WERI-Rb-1 (cell line): ENCODE measurements at regions not wholly inside any gene's neighbourhood (a gene's known extent, or its start where the extent isn't known, plus 50 kb on each side); places are given as distances from the start of the nearest gene placed in this dataset.

Source experiments
- DNase-seq: peaks from one replicate; pipeline ENCODE4 v3.0.0-alpha.2; 2020
- H3K27ac ChIP-seq: fragments of 250-450 bp; sonication (Bioruptor Pico); 2 replicates; pipeline ENCODE4 v1.5.1; 2020; ENCODE audit warnings: mild to moderate bottlenecking, moderate library complexity
- H3K27me3 ChIP-seq: fragments of 250-450 bp; sonication (Bioruptor Pico); 2 replicates; pipeline ENCODE4 v1.5.1; 2021; ENCODE audit warnings: mild to moderate bottlenecking, low read depth, moderate library complexity; ENCODE audit not compliant: insufficient read depth, severe bottlenecking
- H3K36me3 ChIP-seq: fragments of 250-450 bp; sonication (Bioruptor Pico); 2 replicates; pipeline ENCODE4 v1.5.1; 2020; ENCODE audit warnings: mild to moderate bottlenecking, moderate library complexity
- H3K4me3 ChIP-seq: 2 replicates; pipeline ENCODE4 v1.5.1; 2011; ENCODE audit warnings: low read depth, mild to moderate bottlenecking, control low read depth, low read length
- H3K9me3 ChIP-seq: fragments of 250-450 bp; sonication (Bioruptor Pico); 2 replicates; pipeline ENCODE4 v1.5.1; 2021; ENCODE audit warnings: mild to moderate bottlenecking, moderate library complexity; ENCODE audit not compliant: severe bottlenecking
- TF ChIP-seq, protein P1 (sequence below): IDR thresholded peaks from 2 replicates; pipeline ENCODE4 v1.5.1; 2011; ENCODE audit warnings: low read depth, mild to moderate bottlenecking, control low read depth, inconsistent platforms, low read length

DNA sequence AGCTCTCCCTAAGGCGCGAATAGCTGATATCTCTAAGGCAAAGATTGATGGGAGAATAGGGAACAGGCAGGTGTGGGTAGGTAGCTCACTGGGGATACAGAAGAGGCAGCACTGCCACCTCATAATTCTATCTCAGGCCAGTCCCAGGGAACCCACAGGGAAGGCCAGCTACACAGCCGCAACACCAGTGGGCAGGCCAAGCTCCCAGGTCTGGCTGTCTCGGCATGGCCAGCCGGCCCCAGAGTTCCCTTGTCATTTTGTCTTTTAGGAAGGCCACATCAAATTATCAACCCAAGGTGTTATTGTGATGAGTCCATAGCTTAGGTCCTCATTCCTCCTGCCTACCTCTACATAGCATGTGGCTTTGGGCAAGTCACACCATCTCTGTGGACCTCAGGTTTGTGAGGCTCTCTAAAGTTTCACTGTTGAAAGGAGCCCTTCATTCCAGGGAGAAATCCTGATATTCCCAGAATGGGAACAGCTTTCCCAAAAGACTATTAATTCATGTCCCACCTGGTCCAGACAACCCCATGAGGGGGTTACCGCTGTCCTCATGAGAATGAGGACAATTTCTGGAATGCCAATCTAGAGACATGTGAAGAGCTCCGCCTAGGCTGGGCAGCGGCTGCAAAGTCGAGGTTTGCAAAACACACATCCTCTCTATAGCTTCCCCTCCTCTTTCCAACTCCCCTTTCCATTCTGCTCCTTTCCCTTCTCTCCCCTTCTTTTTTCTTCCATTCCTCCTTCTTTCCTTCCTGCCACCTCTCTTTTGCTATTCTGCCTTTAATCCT is 287.1 kb upstream of the ID2 start:
- H3K9me3 ChIP-seq = peaks cover 5% of the 10 kb centered on the region
- H3K36me3 ChIP-seq = no peaks in the 10 kb centered on the region
- H3K27ac ChIP-seq = no peak overlapping the region
- no peak overlapping the region for H3K4me3 ChIP-seq
- TF ChIP-seq, protein P1, sequence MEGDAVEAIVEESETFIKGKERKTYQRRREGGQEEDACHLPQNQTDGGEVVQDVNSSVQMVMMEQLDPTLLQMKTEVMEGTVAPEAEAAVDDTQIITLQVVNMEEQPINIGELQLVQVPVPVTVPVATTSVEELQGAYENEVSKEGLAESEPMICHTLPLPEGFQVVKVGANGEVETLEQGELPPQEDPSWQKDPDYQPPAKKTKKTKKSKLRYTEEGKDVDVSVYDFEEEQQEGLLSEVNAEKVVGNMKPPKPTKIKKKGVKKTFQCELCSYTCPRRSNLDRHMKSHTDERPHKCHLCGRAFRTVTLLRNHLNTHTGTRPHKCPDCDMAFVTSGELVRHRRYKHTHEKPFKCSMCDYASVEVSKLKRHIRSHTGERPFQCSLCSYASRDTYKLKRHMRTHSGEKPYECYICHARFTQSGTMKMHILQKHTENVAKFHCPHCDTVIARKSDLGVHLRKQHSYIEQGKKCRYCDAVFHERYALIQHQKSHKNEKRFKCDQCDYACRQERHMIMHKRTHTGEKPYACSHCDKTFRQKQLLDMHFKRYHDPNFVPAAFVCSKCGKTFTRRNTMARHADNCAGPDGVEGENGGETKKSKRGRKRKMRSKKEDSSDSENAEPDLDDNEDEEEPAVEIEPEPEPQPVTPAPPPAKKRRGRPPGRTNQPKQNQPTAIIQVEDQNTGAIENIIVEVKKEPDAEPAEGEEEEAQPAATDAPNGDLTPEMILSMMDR = no peak
- no peak for DNase-seq
- H3K27me3 ChIP-seq = no peaks in the 10 kb centered on the region

- Histone ChIP-seq H3K27me3 (no peaks in the 10 kb centered on the region), H3K36me3 (no peaks in the 10 kb centered on the region), H3K4me3 (no peak overlapping the region), H3K27ac (no peak overlapping the region), H3K9me3 (peaks cover 5% of the 10 kb centered on the region)
- TF ChIP-seq, protein P1 = no peak
- DNase-seq = no peak
Measured at GRCh38 chr2:8395718-8396117, 286.1 kb upstream of the ID2 start.

DNA sequence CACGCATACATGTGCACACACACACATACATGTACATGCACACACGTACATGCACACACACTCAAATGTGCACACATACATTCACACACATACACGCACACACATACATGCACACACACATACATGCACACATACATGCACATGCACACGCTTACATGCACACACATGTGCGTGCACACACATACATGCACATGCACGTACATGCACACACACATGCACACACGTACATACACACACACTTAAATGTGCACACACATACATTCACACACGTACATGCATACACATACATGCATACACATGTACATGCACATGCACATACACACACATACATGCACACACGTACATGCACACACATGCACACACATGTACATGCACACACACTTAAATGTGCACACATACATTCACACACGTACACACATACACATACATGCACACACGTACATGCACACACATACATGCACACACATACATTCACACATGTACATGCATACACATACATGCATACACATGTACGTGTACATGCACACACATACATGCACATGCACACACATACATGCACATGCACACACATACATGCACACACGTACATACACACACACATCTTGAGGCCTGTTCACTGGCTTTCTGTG is 283.7 kb upstream of the ID2 start:
- Histone ChIP-seq H3K4me3 (no peak overlapping the region), H3K27me3 (no peaks in the 10 kb centered on the region), H3K36me3 (no peaks in the 10 kb centered on the region), H3K9me3 (peaks cover 5% of the 10 kb centered on the region), H3K27ac (no peak overlapping the region)
- TF ChIP-seq, protein P1 = no peak
- DNase-seq = no peak

DNA sequence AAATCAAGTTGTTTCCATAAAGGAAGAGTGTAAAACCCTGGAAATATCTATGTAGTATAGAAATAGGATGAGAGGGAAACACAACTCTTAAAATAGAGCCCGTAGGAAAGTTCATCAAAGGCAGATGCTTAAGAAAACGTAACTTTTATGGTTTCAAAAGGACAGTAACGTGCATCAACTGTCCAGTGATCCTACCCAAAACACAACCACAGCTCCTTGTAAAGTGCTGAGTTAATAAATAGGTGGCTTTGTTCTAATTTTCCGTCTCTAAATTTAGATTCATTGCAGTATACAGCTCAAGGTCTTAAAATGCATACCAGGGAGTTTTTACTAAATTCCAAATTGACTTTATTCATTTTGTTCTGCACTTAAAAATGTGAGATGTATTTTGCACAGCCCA is 282.1 kb upstream of the ID2 start:
- no peak overlapping the region for H3K27ac ChIP-seq
- H3K4me3 ChIP-seq = no peak overlapping the region
- H3K36me3 ChIP-seq = no peaks in the 10 kb centered on the region
- TF ChIP-seq, protein P1 = no peak
- H3K9me3 ChIP-seq = peaks cover 5% of the 10 kb centered on the region
- no peak for DNase-seq
- no peaks in the 10 kb centered on the region for H3K27me3 ChIP-seq

DNA sequence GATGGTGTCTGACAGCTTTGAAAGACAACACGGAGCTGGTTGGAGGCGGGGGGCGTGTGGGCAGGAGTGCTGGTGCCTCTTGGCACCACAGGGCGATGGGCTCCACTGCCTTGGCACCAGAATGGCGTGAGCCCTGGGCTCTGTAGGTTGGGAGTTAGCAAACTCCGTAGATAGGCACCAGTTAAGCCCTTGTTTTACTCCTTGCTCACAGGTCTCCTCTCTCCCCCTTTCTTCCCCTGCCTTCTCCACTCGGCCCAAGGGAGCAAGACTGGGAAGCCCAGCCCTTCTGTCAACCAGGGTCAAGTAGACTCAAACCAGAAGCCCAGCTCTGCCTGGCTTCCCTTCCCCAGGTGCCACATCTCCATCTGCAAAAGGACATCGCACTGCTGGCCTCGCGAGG is 281.7 kb upstream of the ID2 start:
- H3K27ac ChIP-seq = no peak overlapping the region
- TF ChIP-seq, protein P1 = no peak
- no peak overlapping the region for H3K4me3 ChIP-seq
- H3K36me3 ChIP-seq = no peaks in the 10 kb centered on the region
- H3K27me3 ChIP-seq = no peaks in the 10 kb centered on the region
- peaks cover 5% of the 10 kb centered on the region for H3K9me3 ChIP-seq
- DNase-seq = no peak
